Dermis blood vessel endothelial cell (primary cell): ENCODE measurements at regions not wholly inside any gene's neighbourhood (a gene's known extent, or its start where the extent isn't known, plus 50 kb on each side); places are given as distances from the start of the nearest gene placed in this dataset.
"Not testable (repeated sequence)": the region's sequence is repeated elsewhere in the genome, so short reads cannot be mapped to it uniquely, and the experiment has no call there.

Experiments
- DNase-seq: peaks from one replicate; pipeline ENCODE4 v3.0.0; 2010

DNA sequence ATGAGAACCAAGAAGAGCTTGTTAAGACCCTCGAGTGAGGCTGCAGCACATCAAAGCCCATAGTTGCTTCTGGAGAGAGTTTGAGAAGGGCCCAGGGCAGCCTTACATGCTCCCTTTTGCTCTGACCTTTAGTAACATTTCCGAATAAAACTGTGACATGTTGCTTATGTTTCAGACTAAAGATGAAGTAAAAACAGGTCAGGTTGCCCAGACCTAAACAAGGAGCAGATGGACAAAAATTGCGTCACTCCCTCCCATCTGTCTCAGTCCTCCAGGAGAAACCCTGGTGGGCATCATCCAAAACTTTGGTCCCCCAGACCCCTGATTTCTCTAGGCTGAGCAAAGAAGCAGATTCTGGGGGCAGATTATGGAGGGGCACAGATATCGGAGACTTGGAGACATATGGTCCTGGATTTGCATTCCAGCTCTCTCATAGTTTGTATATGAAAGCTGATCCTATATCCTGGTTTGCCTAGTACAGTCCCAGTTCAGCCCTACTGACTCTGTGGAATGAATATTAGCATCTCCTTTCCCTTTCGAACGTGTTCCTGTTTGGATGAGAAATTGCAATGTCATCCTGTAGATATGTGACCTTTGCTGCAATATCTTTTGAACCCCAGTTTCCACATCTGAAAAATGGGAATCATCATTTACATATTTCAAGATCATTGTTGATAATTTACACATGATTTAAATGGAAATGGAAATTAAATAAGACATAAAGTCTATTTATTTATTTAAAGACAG, 304.9 kb upstream of the USP24 start:
- no peak for DNase-seq

DNA sequence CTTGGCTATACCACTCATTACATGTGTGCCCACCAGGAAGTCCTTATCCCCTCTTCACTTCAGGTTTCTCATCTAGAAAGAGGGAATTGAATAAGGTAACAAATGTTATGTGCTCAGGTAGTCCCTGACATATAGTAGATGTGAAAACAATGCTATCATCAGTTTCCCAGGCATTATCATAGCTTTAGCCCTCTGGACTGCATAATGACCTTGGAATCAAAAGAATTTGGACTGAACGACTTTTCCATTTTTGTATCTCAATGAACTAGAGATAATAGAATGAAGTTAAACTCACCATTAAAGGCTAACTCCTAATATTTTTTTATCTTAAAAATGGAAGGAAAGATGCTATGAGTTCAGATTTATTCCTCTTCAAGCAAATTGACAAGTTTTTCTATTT, 304.1 kb upstream of the USP24 start:
- DNase-seq: no peak

DNA sequence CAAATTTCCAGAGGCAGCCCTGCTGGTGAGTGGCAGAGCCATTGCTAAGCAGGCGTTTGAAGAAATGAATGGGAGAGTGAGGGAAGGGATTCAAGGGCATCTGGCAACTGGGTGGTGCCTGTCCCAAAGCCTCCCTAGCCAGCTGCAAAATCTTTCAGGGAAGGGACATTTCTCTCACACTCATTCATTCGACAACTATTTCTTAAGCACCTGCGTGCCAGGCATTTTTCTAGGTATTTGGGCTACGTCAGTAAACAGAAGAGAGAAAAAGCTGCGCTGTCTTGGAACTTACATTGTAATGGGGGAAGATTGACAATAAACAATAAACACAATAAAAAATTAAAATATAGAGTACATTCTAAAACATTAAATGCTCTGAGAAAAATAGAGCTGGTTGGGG, 301.9 kb upstream of the USP24 start:
- DNase-seq: no peak

DNA sequence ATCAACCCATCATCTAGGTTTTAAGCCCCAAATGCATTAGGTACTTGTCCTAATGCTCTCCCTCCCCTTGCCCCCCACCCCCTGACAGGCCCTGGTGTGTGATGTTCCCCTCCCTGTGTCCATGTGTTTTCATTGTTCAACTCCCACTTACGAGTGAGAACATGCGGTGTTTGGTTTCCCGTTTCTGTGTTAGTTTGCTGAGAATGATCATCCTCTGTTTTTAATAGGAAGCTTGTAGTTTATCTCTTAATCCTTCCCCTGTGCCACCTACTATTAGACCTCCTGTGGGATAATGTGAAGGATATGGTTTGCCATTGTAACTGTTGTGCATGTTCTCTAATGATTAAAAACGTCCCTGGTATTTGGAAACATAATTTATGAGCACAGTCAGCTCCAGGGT, 299.4 kb upstream of the USP24 start:
- DNase-seq: not testable (repeated sequence)

DNA sequence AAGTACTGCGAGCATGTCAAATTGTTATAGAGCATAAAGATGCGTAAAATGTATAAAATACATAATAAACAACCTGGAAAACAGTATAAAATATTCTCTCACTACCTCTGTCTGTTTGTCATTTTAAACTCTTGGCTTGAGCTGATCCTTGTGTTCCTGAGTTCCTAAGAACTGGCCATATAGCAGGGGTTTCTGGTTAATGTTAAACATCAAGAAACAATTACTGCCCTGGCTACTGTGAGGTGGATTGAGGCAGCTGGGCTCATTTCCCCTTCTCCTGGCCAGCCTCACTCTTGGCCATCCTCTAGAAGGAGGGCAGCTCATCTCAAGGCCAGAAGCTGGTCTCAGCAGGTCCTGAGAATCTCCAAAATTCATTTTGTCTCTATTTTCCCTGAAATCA, 297.3 kb upstream of the USP24 start:
- DNase-seq: no peak

DNA sequence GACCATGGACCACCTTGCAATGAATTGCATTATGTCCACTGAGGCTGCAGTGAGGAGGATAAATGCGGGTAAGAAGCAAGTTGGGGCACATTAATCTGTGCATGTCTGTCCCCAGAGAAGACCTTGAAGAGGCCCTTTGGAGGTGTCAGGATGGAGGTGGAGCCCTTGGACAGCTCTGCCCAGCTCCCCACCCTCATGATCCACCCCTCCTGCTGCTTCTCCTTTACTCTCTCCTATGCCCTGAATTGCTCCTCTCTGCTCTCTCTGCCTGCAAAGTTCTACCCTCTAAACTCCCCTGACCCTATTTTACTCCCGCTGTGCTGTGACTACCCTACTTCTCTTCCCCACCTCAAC, 292.4 kb upstream of the USP24 start:
- no peak for DNase-seq

DNA sequence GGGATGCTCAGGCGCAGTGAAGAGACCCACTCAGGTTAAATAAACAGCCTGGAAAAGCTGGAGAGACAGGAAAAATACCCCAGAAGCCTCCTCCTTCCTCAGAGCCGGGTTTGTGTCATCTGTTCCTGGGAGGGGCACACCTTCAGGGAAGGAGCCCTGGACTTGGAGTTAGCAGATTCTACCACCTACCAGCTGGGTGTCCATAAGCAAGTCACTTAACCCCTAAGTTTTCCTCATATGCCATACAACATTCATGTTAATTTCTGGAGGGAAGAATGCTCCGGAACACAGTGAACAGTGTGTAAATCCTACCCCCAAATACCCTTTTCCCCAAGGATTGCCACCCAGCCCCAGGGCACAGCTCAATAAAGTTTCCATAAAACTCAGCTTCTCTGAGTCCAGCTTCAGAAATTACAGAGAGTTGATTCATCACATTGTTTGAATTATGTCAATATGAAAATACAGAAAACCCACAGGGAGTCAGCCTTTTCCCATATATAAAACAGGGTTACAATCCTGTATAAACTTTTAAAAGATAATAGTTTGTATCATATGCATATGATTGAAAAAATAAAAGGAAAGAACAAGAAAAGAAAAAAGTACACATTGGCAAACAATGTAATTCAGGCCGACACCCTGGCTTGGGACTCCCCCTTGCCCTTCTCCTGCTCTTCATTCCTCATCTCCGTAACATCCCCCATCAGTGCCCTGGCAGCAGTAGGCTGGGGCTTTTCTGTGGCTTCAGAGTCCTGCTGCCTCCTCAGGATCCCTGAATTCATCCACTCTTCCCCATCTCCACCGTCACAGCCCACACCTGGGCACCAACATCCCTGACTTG, 291.8 kb upstream of the USP24 start:
- no peak for DNase-seq

DNA sequence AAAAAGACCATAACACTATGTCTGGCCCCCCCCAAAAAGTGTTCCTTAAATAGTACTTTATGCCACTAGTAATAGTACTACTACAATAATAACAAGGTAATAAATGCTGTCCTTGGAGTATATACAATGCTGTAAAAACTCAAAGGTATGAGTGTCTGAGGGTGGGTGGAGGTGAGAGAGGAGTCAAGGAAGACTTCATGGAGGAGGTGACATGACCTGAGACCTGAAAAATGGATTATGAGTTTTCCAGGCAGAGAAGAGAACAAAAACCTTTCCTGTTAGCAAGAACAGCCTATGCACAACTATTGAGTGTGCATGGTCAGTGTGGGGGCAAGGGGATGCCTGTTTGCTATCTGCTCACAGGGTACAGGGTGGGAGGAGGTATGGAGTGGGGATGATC, 290.2 kb upstream of the USP24 start:
- no peak for DNase-seq

DNA sequence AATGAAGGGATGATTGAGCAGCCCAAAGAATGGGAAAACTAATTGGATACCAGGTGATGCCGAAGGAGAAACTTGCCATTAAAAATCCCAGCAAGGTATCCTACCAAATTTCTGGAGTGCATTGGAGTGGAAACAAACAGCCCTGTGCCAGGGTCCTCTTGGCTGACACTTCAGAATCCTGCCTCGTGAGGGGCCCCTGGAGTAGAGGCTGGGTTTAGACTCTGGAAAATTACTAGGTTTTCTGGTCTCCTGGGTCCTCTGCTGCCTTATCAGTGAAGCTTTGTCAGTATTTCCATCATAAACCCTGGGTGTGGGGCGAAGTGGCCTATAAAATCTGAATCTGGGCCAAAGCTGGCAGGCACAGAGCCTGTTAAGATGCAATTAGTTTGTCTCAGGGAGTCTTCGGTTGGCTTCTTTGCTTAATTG, 289.2 kb upstream of the USP24 start:
- DNase-seq: no peak

DNA sequence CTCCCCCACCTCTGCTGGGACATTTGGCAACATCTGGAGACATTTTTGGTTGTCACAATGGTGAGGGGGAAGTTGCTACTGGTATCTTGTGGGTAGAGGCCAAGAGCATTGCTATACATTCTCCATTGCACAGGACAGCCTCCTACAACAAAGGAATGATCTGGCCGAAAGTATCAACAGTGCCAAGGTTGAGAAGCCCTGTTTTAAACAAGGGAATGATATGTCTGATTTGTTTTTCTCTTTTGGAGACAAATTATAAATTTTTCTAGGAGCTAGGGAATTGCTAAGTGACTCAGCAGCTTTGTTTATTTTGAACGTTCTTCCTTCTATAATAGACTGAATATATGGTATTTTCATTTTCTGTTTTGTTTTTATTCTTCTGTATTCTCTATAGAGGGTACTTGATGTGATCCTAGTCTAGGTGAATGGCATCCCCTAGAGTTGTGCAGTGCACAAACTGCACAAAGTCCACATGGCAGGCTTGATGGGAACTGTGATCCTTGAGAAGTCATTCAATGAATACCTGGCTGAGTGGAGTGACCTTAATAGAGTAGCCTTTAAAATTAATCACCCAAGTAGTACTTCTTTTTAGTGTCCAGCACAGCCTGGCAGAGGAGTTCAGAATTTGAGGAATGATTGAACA, 288.6 kb upstream of the USP24 start:
- no peak for DNase-seq

DNA sequence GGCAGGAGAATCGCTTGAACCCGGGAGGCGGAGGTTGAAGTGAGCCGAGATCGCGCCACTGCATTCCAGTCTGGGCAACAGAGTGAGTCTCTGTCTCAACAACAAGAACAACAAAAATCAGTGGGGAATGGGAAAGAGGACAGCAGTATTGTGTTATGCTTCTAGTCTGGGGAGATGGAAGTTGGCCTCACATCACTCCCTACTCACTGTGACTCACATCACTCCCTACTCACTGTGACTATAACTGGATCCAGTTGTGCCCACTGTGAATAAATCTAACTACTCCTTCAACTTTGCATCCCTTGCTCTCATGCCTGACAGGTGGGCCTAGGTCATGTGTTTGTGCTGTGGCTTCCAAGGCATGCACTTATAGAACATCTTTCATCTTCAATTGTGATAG, 285.4 kb upstream of the USP24 start:
- no peak for DNase-seq

DNA sequence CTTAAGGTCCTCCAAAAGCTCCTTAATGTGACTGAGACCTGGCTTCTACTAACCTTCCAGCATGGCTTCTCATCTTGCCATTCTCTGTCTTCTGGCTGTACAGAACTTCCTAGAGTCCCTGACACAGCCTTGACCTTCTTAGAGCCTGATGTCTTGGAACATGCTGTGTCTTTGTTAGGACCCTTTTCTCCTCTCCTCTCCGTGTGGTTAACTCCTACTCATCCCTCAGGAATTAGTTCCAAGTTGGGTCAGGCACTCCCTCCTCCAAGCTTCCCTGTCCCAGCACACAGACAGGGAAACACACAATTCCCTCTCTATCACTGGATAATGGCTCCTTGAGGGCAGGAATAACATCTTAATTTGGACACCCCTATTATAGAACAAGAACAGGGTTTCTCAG, 275.4 kb upstream of the USP24 start:
- no peak for DNase-seq

DNA sequence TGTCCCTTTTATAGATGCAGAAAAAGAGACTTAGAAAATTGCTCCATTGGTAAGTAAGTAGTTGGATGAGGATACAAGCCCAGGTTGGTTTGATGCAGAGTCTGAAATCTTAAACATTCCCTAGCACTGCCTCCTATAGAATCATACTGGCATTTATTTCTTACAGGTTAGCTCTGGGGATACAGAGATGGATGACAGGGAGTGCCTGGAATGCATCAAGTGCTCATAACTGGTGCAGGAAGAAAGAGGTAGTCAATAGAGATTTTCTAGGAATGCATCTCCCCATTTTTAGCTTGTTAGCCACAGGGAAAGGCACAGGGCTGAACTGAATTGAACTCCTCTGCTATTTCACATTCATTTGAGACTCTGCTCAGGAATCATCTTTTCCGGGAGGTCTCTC, 269.0 kb upstream of the USP24 start:
- no peak for DNase-seq

DNA sequence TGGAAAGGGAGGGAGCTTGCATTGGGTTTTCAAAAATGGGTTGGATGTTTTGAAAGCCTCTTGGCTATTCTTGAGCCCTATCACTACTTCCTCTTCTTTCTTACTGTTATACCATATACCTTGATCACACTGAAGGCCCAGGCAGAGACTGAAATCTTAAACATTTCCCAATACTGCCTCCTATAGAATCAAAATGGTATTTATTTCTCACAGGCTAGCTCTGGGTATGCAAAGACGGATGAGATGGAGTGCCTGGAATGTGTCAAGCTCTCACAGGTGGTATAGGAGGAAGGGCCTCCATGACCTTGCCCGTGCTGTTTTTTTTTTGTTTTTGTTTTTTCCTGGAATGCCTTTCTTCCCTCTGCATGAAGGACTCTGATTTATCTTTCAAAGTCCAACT, 268.4 kb upstream of the USP24 start:
- no peak for DNase-seq

DNA sequence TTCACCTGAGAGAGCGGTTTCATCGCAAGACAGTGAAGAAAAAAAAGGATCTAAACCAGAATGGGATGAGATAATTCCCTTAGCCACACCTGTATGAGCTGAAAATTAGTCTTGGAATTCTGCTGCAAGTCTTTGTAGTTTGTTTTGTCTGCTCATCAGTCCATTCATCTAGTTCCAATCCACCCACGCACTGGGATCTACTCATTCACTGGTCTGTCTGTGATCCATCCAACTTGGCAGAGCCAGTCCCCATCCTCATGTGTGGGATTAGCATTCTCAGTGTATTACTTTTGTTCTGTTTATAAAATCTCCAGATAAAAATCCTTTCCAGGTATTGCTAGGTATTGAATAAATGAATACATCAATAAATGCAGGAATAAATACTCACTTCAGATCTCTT, 266.5 kb upstream of the USP24 start:
- no peak for DNase-seq

DNA sequence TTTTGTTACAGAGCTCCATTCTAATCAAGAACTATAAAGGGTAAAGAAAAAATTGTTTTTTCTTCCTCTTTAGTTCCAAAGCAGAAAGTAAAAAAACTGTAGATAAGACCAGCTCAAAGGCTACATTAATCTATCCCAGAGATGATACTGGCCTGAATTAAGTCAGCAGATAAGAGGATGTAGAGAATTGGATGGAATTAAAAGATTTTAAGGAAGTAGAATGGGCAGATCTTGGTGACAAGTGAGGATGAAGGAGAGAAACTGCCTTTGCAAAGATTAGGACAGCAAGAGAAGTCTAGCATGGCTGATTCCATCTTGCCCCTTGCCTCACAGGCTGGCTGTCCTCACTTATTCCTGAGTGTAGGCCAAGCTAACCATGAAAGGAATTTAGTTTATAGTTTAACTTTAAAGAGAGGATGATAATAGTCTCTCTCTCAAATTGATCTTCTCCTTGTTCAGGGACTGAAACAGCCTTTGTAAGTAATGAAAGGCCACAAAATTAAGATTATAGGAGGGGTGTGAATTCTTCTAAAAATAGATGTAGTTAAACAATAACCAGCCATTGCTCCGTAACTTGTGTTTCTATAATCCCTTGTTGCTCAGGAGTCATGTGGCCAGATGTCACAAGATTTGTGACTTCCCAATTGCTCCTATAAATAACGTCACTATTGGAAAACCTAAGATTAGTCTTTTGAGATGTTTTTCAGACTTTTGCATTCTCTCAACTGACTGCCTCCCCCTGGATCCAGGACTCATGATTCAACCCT, 265.0 kb upstream of the USP24 start:
- no peak for DNase-seq

DNA sequence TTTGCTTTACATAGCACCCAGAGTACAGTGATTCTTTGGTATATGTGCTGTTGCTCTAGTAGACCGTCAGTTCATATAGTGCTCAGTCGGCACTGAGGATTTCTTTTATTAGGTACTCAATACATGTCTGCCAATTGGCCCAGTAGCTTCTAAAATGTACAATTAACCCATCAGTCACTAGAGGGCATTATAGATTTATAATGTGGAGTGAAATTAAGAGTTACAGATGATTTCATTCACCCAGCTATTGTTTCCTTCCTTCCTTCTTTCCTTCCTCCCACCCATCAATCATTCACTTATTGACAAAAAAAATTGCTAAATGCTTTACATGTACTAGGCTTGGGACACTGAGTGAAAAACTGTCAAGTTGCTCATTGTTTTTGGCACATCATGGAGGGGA, 263.6 kb upstream of the USP24 start:
- peak; percentile 61 for DNase-seq

DNA sequence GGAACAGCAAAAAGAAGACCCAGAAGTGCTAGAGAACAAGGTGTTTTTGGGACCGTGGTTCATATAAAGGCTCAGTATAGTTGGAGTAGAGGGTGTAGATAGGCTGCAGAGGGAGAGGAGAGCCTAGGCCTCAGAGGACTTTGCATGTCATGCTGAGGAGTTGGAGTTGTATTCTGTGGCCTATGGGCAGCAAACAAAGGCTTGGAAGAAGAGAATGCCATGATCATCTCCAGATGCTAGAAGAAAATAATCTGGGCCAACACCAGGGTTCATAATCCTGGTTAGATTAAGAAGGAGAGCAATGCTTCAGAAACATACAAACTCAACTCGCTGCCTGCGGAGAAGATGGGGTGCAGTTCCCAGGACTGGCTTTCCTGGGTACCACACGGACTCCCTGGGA, 262.8 kb upstream of the USP24 start:
- no peak for DNase-seq

DNA sequence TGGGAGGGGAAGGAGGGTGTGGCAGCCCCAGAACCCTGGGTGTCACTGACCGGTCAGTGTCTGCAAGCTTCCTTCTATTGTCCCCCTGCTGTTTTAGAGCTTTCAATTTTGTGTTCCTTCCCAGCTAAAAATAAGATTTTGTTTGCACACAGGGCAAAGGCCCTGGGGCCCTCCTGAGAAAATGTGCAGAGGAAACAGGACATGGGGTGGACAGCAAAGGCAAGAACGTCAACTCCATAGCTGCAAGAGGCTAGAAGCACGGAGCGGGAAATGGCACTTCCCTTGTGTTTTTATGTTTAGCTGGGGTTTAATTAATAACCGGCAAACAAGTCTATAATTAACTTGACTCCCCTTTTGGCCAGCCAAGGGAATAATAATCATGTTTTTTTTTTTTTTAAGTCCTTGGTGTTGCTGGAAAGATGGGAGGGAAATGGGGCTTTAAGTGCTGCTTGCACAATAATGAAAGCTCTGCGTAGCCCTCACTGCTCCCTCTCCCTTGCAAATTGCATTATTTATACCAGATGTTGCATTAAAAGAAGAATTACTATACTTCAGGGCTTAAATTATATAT, 261.4 kb upstream of the USP24 start:
- no peak for DNase-seq

DNA sequence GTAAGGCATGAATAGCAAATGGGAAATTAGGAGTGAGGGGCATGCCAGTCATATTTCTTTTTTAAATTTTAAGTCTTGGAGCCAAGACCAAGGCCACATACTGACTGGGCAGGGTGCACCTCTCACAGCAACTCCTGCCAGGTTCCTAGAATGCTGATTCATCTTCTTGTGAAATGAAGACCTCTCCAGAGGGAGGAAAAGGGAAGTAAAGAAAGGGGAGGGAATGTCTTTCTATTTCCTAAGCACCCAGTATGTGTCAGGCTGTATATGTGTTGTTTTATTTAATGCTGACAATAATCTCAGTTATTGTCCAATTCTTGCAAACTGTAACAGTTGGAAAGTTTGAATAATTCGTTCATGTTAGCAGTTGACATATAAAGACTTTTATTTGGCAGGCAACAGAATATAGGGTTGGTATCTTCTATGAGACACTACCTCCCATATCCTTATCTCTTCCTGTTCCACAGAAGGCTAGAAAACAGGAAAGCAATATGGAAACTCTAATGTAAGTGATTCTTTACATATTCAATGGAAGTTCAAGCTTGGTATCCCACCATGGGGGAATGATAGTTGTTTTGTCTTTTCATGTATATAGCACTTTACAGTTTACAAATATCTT, 259.1 kb upstream of the USP24 start:
- DNase-seq: no peak

DNA sequence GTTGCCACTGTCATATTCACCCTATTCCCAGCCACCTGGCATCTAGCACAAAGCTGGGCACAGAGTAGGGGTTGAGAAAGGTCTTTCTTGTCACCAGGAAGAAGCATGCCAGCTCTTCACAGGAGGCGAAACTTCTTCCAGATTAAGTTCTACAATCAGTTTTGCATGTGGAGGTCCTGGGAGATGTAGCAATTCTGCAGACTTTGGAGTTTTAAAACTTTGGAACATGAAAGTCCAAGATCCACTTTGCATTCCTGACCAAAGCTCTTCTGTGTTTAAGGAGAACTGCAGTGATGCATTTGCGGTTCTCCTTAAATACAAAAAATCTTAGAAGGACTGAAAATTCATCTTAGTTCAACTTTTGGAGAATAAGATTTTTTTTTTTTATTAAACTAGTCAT, 258.5 kb upstream of the USP24 start:
- no peak for DNase-seq

DNA sequence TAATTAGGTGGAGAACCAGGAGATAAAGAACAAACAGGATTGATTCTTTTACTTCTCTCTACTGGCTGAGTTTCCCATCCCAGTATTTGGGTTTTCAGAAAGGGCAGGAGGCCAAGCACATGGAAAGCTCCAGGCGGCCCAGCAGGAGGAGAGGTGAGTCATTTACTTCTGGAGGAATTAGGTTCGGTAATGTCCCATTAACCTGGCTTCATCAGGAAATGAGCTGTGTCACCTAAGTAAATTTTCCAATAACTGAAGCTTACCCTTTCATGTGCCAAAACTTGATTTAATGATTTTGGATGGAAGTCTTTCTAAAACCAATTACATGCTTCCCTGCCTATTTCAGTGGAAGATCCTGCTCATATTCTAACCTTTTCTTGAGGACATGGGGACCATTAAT, 257.6 kb upstream of the USP24 start:
- DNase-seq: peak; percentile 41
